GM18907 (cell line): ENCODE measurements at regions not wholly inside any gene's neighbourhood (a gene's known extent, or its start where the extent isn't known, plus 50 kb on each side); places are given as distances from the start of the nearest gene placed in this dataset.
"Not testable (repeated sequence)": the region's sequence is repeated elsewhere in the genome, so short reads cannot be mapped to it uniquely, and the experiment has no call there.

ENCODE experiments used
- ATAC-seq: cut with Tn5 transposase; IDR thresholded peaks from one replicate; pipeline ENCODE4 v1.9.1; 2021; ENCODE audit warnings: mild to moderate bottlenecking, moderate library complexity; ENCODE audit not compliant: unreplicated experiment

- ATAC-seq: no peak
These were observed 119.0 kb downstream of the GASK1B start for GRCh38 chr4:158053801-158054200.

DNA sequence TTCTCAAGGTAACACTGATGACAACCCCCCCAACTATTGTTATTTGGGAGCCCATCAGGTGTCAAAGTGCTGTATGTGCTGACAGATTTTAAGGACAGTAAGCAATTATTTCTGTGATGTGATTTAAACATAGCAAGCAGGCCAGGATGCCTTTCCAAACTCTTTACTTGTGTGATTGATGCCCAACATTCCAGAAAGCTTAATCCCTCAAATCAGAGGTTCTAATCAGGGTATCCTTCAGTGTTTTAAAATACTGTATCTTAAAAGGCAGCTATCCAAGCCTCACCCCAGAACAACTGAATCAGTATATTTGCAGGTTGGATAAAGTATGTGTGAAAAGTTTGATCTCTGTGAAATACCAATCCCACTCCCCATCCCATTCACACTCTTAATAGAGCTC lies 119.7 kb downstream of the GASK1B start:
- no peak for ATAC-seq

- ATAC-seq: no peak
These were observed 121.2 kb downstream of the GASK1B start for GRCh38 chr4:158051401-158052235.

DNA sequence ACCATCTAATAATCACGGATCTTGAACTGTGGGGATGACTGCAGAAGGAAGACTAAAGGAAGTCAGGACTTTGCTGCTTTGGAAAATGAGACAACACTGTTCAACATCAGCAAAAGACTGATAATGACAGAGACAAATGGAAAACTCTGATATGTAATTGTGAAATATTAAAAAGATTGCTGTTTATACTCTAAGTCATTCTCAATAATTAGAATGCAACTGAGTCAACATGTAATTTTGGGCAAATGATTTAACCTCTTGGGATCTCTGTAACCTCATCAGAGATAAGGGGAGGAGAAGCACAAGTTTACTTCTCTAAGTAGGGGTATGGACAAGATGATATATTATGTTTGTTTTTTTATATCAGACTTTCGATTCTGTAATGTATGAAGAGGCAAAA lies 121.9 kb downstream of the GASK1B start:
- no peak for ATAC-seq

DNA sequence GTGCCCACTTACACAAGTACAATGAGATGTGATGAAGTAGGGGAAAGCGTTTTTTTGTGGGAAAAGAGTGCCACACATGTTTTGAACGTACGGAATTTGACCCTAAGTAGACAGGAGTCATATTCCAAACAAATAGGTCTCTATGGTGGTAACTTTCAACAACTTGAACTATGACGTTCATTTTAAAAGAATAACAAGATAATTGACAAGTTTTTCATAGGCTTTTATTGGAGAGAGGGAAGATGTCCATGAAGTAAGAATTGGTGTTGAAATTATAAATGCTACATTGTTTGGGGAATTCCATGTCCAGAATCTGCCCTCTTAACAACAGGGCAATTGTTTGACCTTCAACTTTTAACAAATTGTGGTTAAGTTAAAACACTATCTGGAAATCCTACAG lies 126.5 kb downstream of the GASK1B start:
- ATAC-seq: no peak

- ATAC-seq: no peak
These were observed 128.7 kb downstream of the GASK1B start for GRCh38 chr4:158043971-158044618.

DNA sequence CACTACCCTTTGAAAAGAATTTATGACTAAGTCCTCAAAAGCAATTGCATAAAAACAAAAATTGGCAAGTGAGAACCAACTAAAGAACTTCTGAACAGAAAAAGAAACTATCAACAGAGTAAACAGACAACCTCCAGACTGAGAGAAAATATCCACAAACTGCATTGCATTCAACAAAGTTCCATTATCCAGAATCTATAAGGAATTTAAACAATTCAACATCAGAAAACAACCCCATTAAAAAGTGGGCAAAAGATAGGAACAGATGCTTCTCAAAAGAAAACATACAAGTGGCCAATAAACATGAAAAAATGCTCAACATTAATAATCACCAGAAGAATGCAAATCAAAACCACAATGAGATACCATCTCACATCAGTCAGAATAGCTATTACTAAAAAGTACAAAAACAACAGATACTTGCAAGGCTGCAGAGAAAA lies 130.2 kb downstream of the GASK1B start:
- ATAC-seq: no peak

DNA sequence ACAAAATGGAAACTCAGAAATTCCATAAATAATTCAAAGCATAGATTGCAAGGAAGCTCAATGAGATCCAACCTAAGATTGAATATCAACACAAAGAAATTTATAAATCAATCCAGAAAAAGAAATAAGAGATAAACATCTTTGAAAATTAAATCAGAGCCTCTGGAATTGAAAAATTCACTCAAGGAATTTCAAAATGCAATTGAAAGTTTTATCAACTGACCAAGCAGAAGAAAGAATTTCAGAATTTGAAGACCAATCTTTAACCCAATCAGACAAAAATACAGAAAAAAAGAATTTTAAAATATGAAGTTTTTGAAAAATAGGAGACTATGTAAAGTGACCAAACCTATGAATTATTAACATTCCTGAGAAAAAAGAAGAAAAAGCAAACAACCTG lies 134.1 kb downstream of the GASK1B start:
- no peak for ATAC-seq

DNA sequence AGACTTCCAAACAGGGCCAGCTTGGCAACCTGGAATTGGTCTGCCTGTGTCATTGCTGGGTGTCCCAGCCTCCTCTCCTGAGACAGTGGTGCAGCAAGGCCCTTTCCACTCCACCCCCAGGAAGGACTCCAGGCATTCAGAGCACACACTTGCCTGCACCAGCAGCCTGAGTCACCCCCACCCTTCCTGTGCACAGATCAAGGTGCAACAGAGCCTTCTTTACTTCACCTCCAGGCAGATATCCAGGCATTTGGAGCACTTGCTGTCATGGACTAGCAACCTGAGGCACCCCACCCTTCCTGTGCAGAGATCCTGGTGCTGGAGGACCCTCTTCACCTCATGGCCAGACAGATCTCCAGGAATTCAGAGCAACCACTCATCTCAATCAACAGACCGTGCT lies 135.8 kb downstream of the GASK1B start:
- no peak for ATAC-seq

- no peak for ATAC-seq
These were observed 137.1 kb downstream of the GASK1B start for GRCh38 chr4:158035662-158036195.

DNA sequence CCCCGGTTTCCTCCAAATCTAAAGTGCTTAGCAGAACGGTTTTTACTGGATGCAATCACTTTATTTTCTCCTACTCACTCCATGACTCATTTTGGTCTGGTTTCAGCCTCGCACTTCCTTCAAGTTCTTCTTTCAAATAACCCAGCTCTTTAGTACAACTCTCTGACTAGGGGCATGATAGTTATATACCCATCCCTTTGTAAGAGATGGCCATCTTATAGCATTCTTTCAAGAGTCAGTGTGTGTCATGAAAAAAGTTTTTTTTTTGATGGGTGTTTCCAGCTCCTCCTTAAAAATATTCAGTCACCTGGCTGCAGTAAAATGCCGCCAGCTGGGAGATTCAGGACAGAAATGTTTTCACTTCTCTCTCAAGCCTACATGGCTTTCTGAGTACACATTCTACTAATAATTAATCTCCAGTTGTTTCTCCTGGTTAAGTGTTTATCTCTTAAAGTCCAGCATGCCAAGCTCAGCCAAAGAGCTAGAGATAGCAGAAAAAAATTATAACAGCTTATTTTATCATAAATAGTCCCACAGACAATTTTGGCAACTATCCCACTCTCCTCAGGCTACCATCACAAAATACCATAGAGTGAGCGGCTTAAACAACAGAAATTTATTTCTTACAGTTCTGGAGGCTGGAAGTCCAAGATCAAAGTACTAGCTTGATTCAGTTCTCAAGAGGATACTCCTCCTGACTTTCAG lies 139.3 kb downstream of the GASK1B start:
- ATAC-seq: no peak

DNA sequence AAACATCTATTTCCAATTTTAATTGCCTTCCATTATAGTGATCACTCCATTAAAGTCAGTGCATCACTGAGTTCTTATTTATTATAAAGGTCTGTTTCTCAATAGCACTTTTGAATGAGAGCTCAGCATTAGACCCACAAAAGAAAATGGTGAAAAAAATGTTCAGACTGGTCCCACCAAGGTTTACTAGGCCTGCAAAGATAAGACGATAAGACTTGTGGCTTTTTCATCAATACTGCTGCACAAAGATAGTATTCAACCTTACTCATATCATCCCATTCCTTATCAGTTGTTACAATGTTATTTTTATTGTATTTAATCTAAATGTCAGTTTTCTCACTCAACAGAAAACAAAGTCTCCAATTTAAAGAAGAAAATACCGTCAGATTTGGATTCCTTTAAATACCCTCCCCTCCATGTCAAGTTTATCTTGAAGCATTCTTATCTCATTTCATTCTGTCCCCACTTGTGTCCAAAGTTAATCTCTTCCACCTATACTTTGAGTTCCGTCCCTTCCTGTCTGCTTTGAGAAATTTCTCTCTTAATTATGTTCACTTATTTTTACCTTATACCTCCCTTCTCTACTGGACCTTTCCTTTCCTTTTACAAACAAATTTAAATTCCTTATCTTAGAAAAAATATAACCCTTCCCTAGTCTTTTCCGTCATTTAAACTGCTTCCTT lies 140.0 kb downstream of the GASK1B start:
- ATAC-seq: no peak

- ATAC-seq: not testable (repeated sequence)
These were observed 144.4 kb downstream of the GASK1B start for GRCh38 chr4:158028381-158028780.

- no peak for ATAC-seq
These were observed 147.7 kb downstream of the GASK1B start for GRCh38 chr4:158025131-158025530.

DNA sequence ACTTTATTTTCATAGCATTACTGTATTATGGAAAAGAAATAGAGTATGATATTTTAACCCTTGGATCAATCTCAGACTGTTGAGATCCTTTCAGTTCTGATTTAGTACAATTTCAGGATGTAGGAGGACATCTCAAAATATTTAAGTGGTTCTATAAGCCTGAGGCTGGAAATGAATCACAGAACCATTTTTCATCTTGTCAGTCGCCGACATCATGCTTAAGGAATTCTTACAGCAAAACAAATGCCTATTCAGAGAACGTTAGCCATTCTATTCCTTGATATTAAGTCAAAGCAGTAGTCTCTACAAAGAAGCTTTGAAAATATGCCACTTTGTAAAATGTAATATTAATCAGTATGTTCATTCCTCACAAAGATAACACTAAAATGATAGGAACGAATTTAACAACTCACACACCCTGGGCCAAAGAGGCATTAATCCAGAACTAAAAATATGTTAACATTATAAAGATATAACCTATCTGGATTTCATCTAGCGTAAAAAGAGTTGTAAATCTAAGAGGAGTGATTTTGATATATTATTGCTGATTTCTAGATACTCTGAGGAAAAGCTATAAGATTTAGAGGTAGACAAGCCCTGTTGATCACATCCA lies 152.0 kb downstream of the GASK1B start:
- no peak for ATAC-seq

DNA sequence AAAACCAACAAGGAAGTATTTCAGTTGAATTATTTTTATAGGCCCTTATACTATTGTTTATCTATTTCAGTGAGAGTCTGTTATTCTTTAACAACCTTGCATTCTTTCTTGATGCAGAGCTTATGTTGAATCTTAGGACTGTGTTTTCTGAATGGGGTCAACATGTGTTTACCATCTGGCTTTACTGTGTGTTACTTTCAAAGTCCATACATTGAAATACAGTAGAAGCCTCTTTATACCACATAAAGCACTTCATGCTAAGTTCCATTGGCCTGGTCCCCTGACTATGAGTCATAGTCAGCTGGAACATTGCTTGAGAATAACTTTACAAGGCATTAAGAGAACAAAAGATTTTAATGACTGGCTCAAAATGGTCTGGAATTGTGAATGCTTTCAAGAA lies 152.6 kb downstream of the GASK1B start:
- no peak for ATAC-seq

DNA sequence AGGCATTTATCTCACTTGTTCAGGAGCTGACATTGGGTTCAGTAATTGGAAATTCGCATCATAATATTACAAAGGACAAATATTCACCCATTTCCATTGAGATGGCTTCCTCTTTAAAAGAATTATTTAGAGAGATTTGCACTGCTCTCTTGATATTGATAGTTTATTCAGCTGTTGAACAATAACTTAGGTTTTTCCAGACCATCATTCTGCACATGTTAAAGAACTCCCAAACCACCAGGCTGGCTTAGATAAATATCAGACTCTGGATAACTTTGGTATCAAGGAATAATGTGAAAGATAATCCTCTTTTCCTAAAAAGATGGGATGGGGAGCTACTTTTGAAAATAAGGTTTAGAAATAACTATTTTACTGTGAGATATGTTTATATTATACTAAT lies 154.0 kb downstream of the GASK1B start:
- no peak for ATAC-seq

DNA sequence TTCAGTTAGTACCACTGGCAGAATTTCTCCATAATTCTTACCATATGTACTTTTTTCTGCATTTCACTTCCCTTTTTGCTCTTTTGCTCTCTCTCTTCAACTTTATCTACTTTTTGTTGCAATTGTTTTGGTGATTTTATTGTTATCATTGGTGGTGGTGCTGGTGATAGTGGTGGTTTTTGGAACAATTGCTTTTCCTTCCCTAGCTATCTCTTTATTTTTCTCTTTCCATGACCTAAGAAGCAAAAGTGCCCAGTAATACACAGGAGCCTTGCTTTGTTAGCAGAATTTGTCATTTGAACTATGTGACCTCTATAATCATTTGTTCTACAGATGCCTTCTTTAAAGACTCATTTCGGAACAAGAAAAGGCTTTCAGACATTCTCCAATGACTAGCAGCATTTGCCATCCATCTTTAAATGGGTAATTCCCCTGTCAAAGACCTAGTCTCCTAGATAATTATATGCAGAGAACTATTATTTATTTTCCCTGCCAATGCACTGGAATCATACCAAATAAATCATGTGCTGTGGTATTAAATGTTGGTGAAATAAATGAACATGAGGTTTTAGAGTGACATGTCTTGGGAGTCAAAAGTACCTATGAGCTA lies 154.5 kb downstream of the GASK1B start:
- ATAC-seq: no peak

DNA sequence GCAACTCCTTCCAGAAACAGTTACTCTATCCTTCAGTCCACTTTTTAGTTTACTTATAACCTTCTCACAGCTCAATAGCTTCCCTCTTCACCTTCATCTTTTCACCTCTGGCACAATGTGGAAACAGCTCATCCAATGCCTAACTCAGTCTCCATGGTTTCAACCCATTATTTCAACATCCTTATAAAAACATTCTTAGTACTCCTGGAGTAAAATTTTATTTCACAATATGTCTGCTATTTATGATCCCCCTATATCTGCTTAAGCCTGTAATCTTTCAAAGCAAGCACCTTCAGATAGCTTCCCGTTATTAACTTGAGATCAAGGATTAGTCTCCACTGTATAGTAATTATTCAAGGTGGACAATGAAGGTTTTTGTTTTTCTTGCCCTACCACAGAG lies 156.3 kb downstream of the GASK1B start:
- no peak for ATAC-seq

GRCh38 chr4:158015241-158015640 lies 157.6 kb downstream of the GASK1B start:
- no peak for ATAC-seq
